HG03442 (cell line): ENCODE measurements at regions not wholly inside any gene's neighbourhood (a gene's known extent, or its start where the extent isn't known, plus 50 kb on each side); places are given as distances from the start of the nearest gene placed in this dataset.

Experiments
- ATAC-seq: cut with Tn5 transposase; IDR thresholded peaks from one replicate; pipeline ENCODE4 v1.9.1; 2021; ENCODE audit warnings: mild to moderate bottlenecking, moderate library complexity; ENCODE audit not compliant: unreplicated experiment

GRCh38 chr5:104754311-104754995 is 1191.9 kb upstream of the NUDT12 start:
- no peak for ATAC-seq

- ATAC-seq = no peak
Measured at GRCh38 chr5:104751969-104752368, 1189.4 kb upstream of the NUDT12 start.

GRCh38 chr5:104739905-104740304 is 1177.3 kb upstream of the NUDT12 start:
- ATAC-seq = no peak

- no peak for ATAC-seq
Measured at GRCh38 chr5:104739503-104739902, 1176.9 kb upstream of the NUDT12 start.

- ATAC-seq = no peak
Measured at GRCh38 chr5:104736073-104736472, 1173.5 kb upstream of the NUDT12 start.

GRCh38 chr5:104734046-104734445 is 1171.5 kb upstream of the NUDT12 start:
- ATAC-seq = no peak

- no peak for ATAC-seq
Measured at GRCh38 chr5:104733063-104733669, 1170.6 kb upstream of the NUDT12 start.

GRCh38 chr5:104731331-104731730 is 1168.7 kb upstream of the NUDT12 start:
- no peak for ATAC-seq

- no peak for ATAC-seq
Measured at GRCh38 chr5:104708027-104708426, 1145.4 kb upstream of the NUDT12 start.

- no peak for ATAC-seq
Measured at GRCh38 chr5:104706600-104706999, 1144.0 kb upstream of the NUDT12 start.

GRCh38 chr5:104702212-104702611 is 1139.6 kb upstream of the NUDT12 start:
- no peak for ATAC-seq

- ATAC-seq = no peak
Measured at GRCh38 chr5:104699438-104699837, 1136.8 kb upstream of the NUDT12 start.

- ATAC-seq = no peak
Measured at GRCh38 chr5:104661256-104661655, 1098.7 kb upstream of the NUDT12 start.

GRCh38 chr5:104659497-104659896 is 1096.9 kb upstream of the NUDT12 start:
- no peak for ATAC-seq

- no peak for ATAC-seq
Measured at GRCh38 chr5:104652271-104652861, 1089.8 kb upstream of the NUDT12 start.

- ATAC-seq = no peak
Measured at GRCh38 chr5:104650313-104651055, 1087.9 kb upstream of the NUDT12 start.

- no peak for ATAC-seq
Measured at GRCh38 chr5:104646416-104646815, 1083.8 kb upstream of the NUDT12 start.

- no peak for ATAC-seq
Measured at GRCh38 chr5:104643320-104643719, 1080.7 kb upstream of the NUDT12 start.

GRCh38 chr5:104635227-104635626 is 1072.6 kb upstream of the NUDT12 start:
- ATAC-seq = no peak

GRCh38 chr5:104628911-104629310 is 1066.3 kb upstream of the NUDT12 start:
- no peak for ATAC-seq

- ATAC-seq = no peak
Measured at GRCh38 chr5:104626122-104626521, 1063.5 kb upstream of the NUDT12 start.

GRCh38 chr5:104612005-104612404 is 1049.4 kb upstream of the NUDT12 start:
- ATAC-seq = no peak
